Neural progenitor cell (in vitro differentiated cells): ENCODE measurements at regions not wholly inside any gene's neighbourhood (a gene's known extent, or its start where the extent isn't known, plus 50 kb on each side); places are given as distances from the start of the nearest gene placed in this dataset.

ENCODE experiments used
- DNase-seq: peaks from one replicate; pipeline ENCODE4 v3.0.0-alpha.2; 2016; ENCODE audit warnings: low spot score
- H2AFZ ChIP-seq: fragments of 200-600 bp; sonication (generic); replicated peaks from 2 replicates; pipeline ENCODE4 v1.6.1; 2016; ENCODE audit warnings: antibody characterized with exemption
- H3F3A ChIP-seq: fragments of 200-600 bp; sonication (generic); 2 replicates; pipeline ENCODE4 v1.6.1; 2016; ENCODE audit warnings: antibody characterized with exemption, low read depth
- H3K27ac ChIP-seq: fragments of 200-600 bp; sonication (generic); 2 replicates; pipeline ENCODE4 v1.5.1; 2016; ENCODE audit warnings: mild to moderate bottlenecking
- H3K27me3 ChIP-seq: fragments of 200-600 bp; sonication (generic); 2 replicates; pipeline ENCODE4 v1.6.1; 2016; ENCODE audit warnings: mild to moderate bottlenecking, moderate library complexity
- H3K36me3 ChIP-seq: fragments of 200-600 bp; sonication (generic); 2 replicates; pipeline ENCODE4 v1.5.1; 2016
- H3K4me1 ChIP-seq: fragments of 200-600 bp; sonication (generic); 2 replicates; pipeline ENCODE4 v1.6.1; 2016; ENCODE audit warnings: mixed run types
- H3K4me2 ChIP-seq: fragments of 200-600 bp; sonication (generic); 2 replicates; pipeline ENCODE4 v1.6.1; 2016
- H3K4me3 ChIP-seq: fragments of 200-600 bp; sonication (generic); 2 replicates; pipeline ENCODE4 v1.5.1; 2016
- H3K79me2 ChIP-seq: fragments of 200-600 bp; sonication (generic); 2 replicates; pipeline ENCODE4 v1.6.1; 2016; ENCODE audit warnings: low read depth
- H3K9ac ChIP-seq: fragments of 200-600 bp; sonication (generic); 2 replicates; pipeline ENCODE4 v1.6.1; 2016
- H3K9me3 ChIP-seq: fragments of 200-600 bp; sonication (generic); 2 replicates; pipeline ENCODE4 v1.5.1; 2016; ENCODE audit warnings: low read depth
- H4K20me1 ChIP-seq: fragments of 200-600 bp; sonication (generic); 2 replicates; pipeline ENCODE4 v1.6.1; 2016; ENCODE audit warnings: low read depth
- H3K27ac Mint-ChIP-seq: 3 replicates; pipeline ENCODE4 v1.8.0; 2021; ENCODE audit warnings: mixed read lengths
- H3K27me3 Mint-ChIP-seq: 2 replicates; pipeline ENCODE4 v1.8.0; 2022; ENCODE audit warnings: low read depth, mild to moderate bottlenecking, inconsistent platforms, moderate library complexity, mixed read lengths; ENCODE audit not compliant: insufficient read depth
- H3K36me3 Mint-ChIP-seq: 3 replicates; pipeline ENCODE4 v1.8.0; 2021; ENCODE audit warnings: mixed read lengths
- H3K4me1 Mint-ChIP-seq: 3 replicates; pipeline ENCODE4 v1.8.0; 2021; ENCODE audit warnings: mixed read lengths
- H3K4me3 Mint-ChIP-seq: 3 replicates; pipeline ENCODE4 v1.8.0; 2021; ENCODE audit warnings: mild to moderate bottlenecking, moderate library complexity, mixed read lengths
- H3K9me3 Mint-ChIP-seq: 3 replicates; pipeline ENCODE4 v1.8.0; 2020; ENCODE audit warnings: mixed read lengths
- CTCF ChIP-seq: fragments of 200-600 bp; sonication (generic); IDR thresholded peaks from 2 replicates; pipeline ENCODE4 v1.5.1; 2017; ENCODE audit warnings: antibody characterized with exemption, mild to moderate bottlenecking
- EZH2 ChIP-seq: fragments of 200-600 bp; sonication (generic); IDR thresholded peaks from 2 replicates; pipeline ENCODE4 v1.6.1; 2017; ENCODE audit warnings: antibody characterized with exemption, mild to moderate bottlenecking, moderate library complexity
- EZH2phosphoT487 ChIP-seq: fragments of 200-600 bp; sonication (generic); IDR thresholded peaks from 2 replicates; pipeline ENCODE4 v1.6.1; 2017; ENCODE audit warnings: antibody characterized with exemption

DNA sequence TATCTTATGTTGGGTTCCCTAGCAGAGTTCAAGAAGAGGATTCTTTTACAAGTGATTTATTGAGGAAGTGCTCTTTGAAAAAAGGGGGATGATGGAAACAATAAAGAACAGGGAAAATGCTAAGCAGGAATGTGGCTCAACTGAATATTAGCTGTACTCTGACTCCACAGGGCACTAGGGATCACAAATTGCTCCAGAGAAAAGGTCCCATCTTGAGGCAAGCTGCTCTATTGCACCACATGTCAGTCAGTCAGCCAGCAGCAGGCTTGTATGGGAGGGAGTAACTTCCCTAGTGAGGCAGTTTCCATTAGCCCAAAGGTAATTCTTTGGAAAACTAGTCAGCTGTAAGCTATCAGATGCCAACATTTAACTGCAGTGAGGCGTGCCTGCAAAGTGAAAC lies 73.3 kb upstream of the FNDC3A start:
- Histone ChIP-seq H3K79me2 (no peaks in the 10 kb centered on the region), H3K4me3 (no peak overlapping the region), H3K9me3 (no peaks in the 10 kb centered on the region), H3K27me3 (no peaks in the 10 kb centered on the region), H3K9ac (no peak overlapping the region), H3K4me1 (peaks cover 13% of the 10 kb centered on the region), H4K20me1 (no peaks in the 10 kb centered on the region), H2AFZ (no peak overlapping the region), H3K36me3 (no peaks in the 10 kb centered on the region), H3F3A (no peaks in the 10 kb centered on the region), H3K27ac (no peak overlapping the region), H3K4me2 (no peak overlapping the region)
- no peak overlapping the region for H3K27ac Mint-ChIP-seq
- no peaks in the 10 kb centered on the region for H3K36me3 Mint-ChIP-seq
- no peak overlapping the region for H3K4me3 Mint-ChIP-seq
- H3K9me3 Mint-ChIP-seq, result no peaks in the 10 kb centered on the region
- DNase-seq, result peak; percentile 82
- TF ChIP-seq EZH2 (no peak), EZH2phosphoT487 (no peak), CTCF (no peak)
- peaks cover 2% of the 10 kb centered on the region for H3K4me1 Mint-ChIP-seq
- H3K27me3 Mint-ChIP-seq, result peaks cover 3% of the 10 kb centered on the region

DNA sequence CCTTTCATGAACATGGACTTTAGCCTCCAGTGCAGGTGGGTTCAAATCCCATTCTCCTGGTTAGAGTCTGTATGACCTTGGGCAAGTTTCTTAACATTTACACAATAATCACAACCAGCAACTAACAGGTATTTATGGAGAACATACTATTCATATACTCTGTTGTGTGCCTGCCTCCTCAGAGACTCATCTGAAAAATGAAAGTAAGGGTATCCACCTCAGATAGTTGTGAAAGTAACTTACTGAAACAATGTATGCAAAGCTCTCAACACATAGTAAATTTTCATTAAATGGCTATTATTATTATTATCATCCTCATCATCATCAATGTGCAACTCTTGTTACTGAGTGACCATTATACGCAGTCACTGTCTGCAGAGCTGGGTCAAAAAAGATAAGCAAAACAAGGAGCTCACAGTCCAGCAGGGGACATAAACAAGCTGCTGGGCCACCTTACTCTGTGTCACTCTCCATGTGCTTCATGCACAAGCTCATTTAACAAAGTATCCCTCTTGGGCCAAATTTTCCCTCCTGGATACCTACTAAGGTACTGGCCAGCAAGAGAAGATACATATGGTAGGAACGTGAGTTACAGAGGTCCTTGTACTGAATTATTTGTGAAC lies 70.9 kb upstream of the FNDC3A start:
- H3K9me3 ChIP-seq, result no peaks in the 10 kb centered on the region
- H3F3A ChIP-seq, result no peaks in the 10 kb centered on the region
- H3K4me1 ChIP-seq, result peaks cover 13% of the 10 kb centered on the region
- H3K9me3 Mint-ChIP-seq, result no peaks in the 10 kb centered on the region
- H3K9ac ChIP-seq, result no peak overlapping the region
- no peak overlapping the region for H2AFZ ChIP-seq
- H3K27me3 ChIP-seq, result no peaks in the 10 kb centered on the region
- H3K36me3 ChIP-seq, result no peaks in the 10 kb centered on the region
- no peaks in the 10 kb centered on the region for H3K36me3 Mint-ChIP-seq
- H3K4me3 ChIP-seq, result no peak overlapping the region
- DNase-seq, result no peak
- H3K4me3 Mint-ChIP-seq, result no peak overlapping the region
- TF ChIP-seq CTCF, result no peak
- no peak for TF ChIP-seq EZH2
- TF ChIP-seq EZH2phosphoT487, result no peak
- peaks cover 2% of the 10 kb centered on the region for H3K4me1 Mint-ChIP-seq
- H4K20me1 ChIP-seq, result no peaks in the 10 kb centered on the region
- no peaks in the 10 kb centered on the region for H3K79me2 ChIP-seq
- peaks cover 3% of the 10 kb centered on the region for H3K27me3 Mint-ChIP-seq
- H3K27ac Mint-ChIP-seq, result no peak overlapping the region
- no peak overlapping the region for H3K27ac ChIP-seq
- no peak overlapping the region for H3K4me2 ChIP-seq

GRCh38 chr13:48906200-48906599 lies 69.5 kb upstream of the FNDC3A start:
- Mint-ChIP-seq H3K4me3 (no peak overlapping the region), H3K9me3 (no peaks in the 10 kb centered on the region), H3K27me3 (peaks cover 3% of the 10 kb centered on the region), H3K4me1 (peaks cover 14% of the 10 kb centered on the region), H3K36me3 (no peaks in the 10 kb centered on the region), H3K27ac (no peak overlapping the region)
- no peaks in the 10 kb centered on the region for H4K20me1 ChIP-seq
- no peak overlapping the region for H2AFZ ChIP-seq
- no peak overlapping the region for H3K9ac ChIP-seq
- H3K9me3 ChIP-seq, result no peaks in the 10 kb centered on the region
- no peak for TF ChIP-seq EZH2phosphoT487
- no peak for TF ChIP-seq EZH2
- no peak for TF ChIP-seq CTCF
- no peak overlapping the region for H3K4me2 ChIP-seq
- no peak overlapping the region for H3K27ac ChIP-seq
- H3F3A ChIP-seq, result no peaks in the 10 kb centered on the region
- H3K4me1 ChIP-seq, result peaks cover 13% of the 10 kb centered on the region
- DNase-seq, result no peak
- no peaks in the 10 kb centered on the region for H3K27me3 ChIP-seq
- H3K36me3 ChIP-seq, result no peaks in the 10 kb centered on the region
- no peaks in the 10 kb centered on the region for H3K79me2 ChIP-seq
- no peak overlapping the region for H3K4me3 ChIP-seq
